IMR-90 (cell line): ENCODE measurements at regions not wholly inside any gene's neighbourhood (a gene's known extent, or its start where the extent isn't known, plus 50 kb on each side); places are given as distances from the start of the nearest gene placed in this dataset.

ENCODE experiments used
- BHLHE40 ChIP-seq: fragments of 150-350 bp; IDR thresholded peaks from 2 replicates; pipeline ENCODE4 v1.6.1; 2016; ENCODE audit warnings: mild to moderate bottlenecking, low read depth, low read length
- CEBPB ChIP-seq: IDR thresholded peaks from 2 replicates; pipeline ENCODE4 v1.6.1; 2012; ENCODE audit warnings: low read depth, low read length, improper control_type of control experiment
- CTCF ChIP-seq: conservative IDR thresholded peaks from 2 replicates; pipeline ENCODE4 v1.5.1; 2012; ENCODE audit warnings: mild to moderate bottlenecking, low read depth, low read length, improper control_type of control experiment
- ELK1 ChIP-seq: fragments of 150-350 bp; IDR thresholded peaks from 2 replicates; pipeline ENCODE4 v1.6.1; 2016; ENCODE audit warnings: low read depth, mild to moderate bottlenecking, low read length, moderate library complexity, borderline replicate concordance
- MAFK ChIP-seq: IDR thresholded peaks from 2 replicates; pipeline ENCODE4 v1.6.1; 2012; ENCODE audit warnings: low read depth, low read length, improper control_type of control experiment
- MXI1 ChIP-seq: IDR thresholded peaks from 2 replicates; pipeline ENCODE4 v1.6.1; 2012; ENCODE audit warnings: low read depth, mild to moderate bottlenecking, low read length, moderate library complexity, borderline replicate concordance
- NFE2L2 ChIP-seq: fragments of 150-350 bp; IDR thresholded peaks from 2 replicates; pipeline ENCODE4 v1.6.1; 2016; ENCODE audit warnings: low read depth, mild to moderate bottlenecking, low read length
- POLR2A ChIP-seq: IDR thresholded peaks from 2 replicates; pipeline ENCODE4 v1.6.1; 2012; ENCODE audit warnings: mild to moderate bottlenecking, low read depth, low read length
- RAD21 ChIP-seq: IDR thresholded peaks from 2 replicates; pipeline ENCODE4 v1.6.1; 2012; ENCODE audit warnings: low read length, improper control_type of control experiment
- RCOR1 ChIP-seq: IDR thresholded peaks from 2 replicates; pipeline ENCODE4 v1.6.1; 2012; ENCODE audit warnings: mild to moderate bottlenecking, low read length, improper control_type of control experiment; ENCODE audit not compliant: insufficient replicate concordance
- RFX5 ChIP-seq: IDR thresholded peaks from 2 replicates; pipeline ENCODE4 v1.8.0; 2012; ENCODE audit warnings: low read depth, mild to moderate bottlenecking, low read length, moderate library complexity
- SMC3 ChIP-seq: fragments of 150-350 bp; IDR thresholded peaks from 2 replicates; pipeline ENCODE4 v1.6.1; 2016; ENCODE audit warnings: low read depth, mild to moderate bottlenecking, antibody characterized with exemption, low read length, moderate library complexity
- USF2 ChIP-seq: fragments of 150-350 bp; IDR thresholded peaks from 2 replicates; pipeline ENCODE4 v1.6.1; 2017; ENCODE audit warnings: mild to moderate bottlenecking, antibody characterized with exemption, low read length, low read depth

- TF ChIP-seq CTCF: no peak
- TF ChIP-seq MXI1: no peak
- no peak for TF ChIP-seq USF2
- no peak for TF ChIP-seq POLR2A
- TF ChIP-seq CEBPB: no peak
- TF ChIP-seq RAD21: no peak
- TF ChIP-seq RCOR1: no peak
- TF ChIP-seq ELK1: no peak
- TF ChIP-seq RFX5: no peak
- TF ChIP-seq MAFK: no peak
- TF ChIP-seq BHLHE40: no peak
- TF ChIP-seq NFE2L2: no peak
- TF ChIP-seq SMC3: no peak
Measured at GRCh38 chr12:114998750-114999128, 314.8 kb upstream of the TBX3 start.
